HL-60 (cell line): ENCODE measurements at regions not wholly inside any gene's neighbourhood (a gene's known extent, or its start where the extent isn't known, plus 50 kb on each side); places are given as distances from the start of the nearest gene placed in this dataset.

Source experiments
- DNase-seq, 2 experiments: peaks; one replicate each; pipeline ENCODE4 v3.0.0-alpha.2; 2010 to 2020; ENCODE audit warnings: low read depth in 1 of 2, low spot score in 1 of 2
- H3K27ac ChIP-seq: fragments of 250-450 bp; sonication (Bioruptor Pico); replicated peaks from 2 replicates; pipeline ENCODE4 v1.5.1; 2020; ENCODE audit warnings: mild to moderate bottlenecking, moderate library complexity
- H3K27me3 ChIP-seq: fragments of 250-450 bp; sonication (Bioruptor Pico); 2 replicates; pipeline ENCODE4 v1.5.1; 2021; ENCODE audit warnings: mild to moderate bottlenecking, moderate library complexity; ENCODE audit not compliant: insufficient read depth, poor library complexity, severe bottlenecking
- H3K4me3 ChIP-seq: replicated peaks from 2 replicates; pipeline ENCODE4 v1.5.1; 2011; ENCODE audit warnings: mild to moderate bottlenecking, control low read depth, low read length; ENCODE audit not compliant: insufficient read depth
- GABPA ChIP-seq: IDR thresholded peaks from 2 replicates; pipeline ENCODE4 v1.6.1; 2012; ENCODE audit warnings: low read depth
- POLR2AphosphoS5 ChIP-seq: IDR thresholded peaks from 2 replicates; pipeline ENCODE4 v1.6.1; 2012; ENCODE audit warnings: low read depth
- SPI1 ChIP-seq: IDR thresholded peaks from 2 replicates; pipeline ENCODE4 v1.6.1; 2012; ENCODE audit warnings: low read depth, mild to moderate bottlenecking, borderline replicate concordance
- TF ChIP-seq, protein P1 (sequence below): IDR thresholded peaks from 2 replicates; pipeline ENCODE4 v1.6.1; 2012; ENCODE audit warnings: low read depth; ENCODE audit not compliant: insufficient replicate concordance
- TF ChIP-seq, protein P2 (sequence below): IDR thresholded peaks from one replicate; pipeline ENCODE4 v1.5.1; 2011; ENCODE audit warnings: low read length, control low read depth, inconsistent platforms; ENCODE audit not compliant: insufficient read depth

DNA sequence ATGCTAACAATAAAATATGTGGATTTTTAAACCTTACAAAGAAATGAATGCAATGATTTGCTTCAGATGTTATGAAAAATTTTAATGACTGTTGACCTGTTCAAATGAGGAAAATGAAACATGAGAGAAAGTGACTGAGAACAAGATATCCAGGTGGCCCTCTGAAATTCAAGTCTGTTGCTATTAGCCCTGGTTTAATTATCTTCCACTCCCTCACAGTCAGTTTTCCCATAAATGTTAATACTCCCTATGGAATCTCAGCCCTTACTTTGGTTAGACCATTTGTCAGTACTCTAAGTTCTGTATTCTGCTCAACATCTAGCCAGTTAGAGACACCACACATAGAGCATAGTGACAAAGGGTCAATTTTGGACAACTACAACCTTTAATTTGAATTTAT, 327.8 kb downstream of the PDGFC start:
- Histone ChIP-seq H3K27ac (no peak overlapping the region), H3K4me3 (no peak overlapping the region), H3K27me3 (no peaks in the 10 kb centered on the region)
- no peak for DNase-seq
- TF ChIP-seq GABPA (no peak), POLR2AphosphoS5 (no peak), SPI1 (no peak)
- TF ChIP-seq, protein P1, sequence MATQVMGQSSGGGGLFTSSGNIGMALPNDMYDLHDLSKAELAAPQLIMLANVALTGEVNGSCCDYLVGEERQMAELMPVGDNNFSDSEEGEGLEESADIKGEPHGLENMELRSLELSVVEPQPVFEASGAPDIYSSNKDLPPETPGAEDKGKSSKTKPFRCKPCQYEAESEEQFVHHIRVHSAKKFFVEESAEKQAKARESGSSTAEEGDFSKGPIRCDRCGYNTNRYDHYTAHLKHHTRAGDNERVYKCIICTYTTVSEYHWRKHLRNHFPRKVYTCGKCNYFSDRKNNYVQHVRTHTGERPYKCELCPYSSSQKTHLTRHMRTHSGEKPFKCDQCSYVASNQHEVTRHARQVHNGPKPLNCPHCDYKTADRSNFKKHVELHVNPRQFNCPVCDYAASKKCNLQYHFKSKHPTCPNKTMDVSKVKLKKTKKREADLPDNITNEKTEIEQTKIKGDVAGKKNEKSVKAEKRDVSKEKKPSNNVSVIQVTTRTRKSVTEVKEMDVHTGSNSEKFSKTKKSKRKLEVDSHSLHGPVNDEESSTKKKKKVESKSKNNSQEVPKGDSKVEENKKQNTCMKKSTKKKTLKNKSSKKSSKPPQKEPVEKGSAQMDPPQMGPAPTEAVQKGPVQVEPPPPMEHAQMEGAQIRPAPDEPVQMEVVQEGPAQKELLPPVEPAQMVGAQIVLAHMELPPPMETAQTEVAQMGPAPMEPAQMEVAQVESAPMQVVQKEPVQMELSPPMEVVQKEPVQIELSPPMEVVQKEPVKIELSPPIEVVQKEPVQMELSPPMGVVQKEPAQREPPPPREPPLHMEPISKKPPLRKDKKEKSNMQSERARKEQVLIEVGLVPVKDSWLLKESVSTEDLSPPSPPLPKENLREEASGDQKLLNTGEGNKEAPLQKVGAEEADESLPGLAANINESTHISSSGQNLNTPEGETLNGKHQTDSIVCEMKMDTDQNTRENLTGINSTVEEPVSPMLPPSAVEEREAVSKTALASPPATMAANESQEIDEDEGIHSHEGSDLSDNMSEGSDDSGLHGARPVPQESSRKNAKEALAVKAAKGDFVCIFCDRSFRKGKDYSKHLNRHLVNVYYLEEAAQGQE = no peak
- TF ChIP-seq, protein P2, sequence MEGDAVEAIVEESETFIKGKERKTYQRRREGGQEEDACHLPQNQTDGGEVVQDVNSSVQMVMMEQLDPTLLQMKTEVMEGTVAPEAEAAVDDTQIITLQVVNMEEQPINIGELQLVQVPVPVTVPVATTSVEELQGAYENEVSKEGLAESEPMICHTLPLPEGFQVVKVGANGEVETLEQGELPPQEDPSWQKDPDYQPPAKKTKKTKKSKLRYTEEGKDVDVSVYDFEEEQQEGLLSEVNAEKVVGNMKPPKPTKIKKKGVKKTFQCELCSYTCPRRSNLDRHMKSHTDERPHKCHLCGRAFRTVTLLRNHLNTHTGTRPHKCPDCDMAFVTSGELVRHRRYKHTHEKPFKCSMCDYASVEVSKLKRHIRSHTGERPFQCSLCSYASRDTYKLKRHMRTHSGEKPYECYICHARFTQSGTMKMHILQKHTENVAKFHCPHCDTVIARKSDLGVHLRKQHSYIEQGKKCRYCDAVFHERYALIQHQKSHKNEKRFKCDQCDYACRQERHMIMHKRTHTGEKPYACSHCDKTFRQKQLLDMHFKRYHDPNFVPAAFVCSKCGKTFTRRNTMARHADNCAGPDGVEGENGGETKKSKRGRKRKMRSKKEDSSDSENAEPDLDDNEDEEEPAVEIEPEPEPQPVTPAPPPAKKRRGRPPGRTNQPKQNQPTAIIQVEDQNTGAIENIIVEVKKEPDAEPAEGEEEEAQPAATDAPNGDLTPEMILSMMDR = no peak

DNA sequence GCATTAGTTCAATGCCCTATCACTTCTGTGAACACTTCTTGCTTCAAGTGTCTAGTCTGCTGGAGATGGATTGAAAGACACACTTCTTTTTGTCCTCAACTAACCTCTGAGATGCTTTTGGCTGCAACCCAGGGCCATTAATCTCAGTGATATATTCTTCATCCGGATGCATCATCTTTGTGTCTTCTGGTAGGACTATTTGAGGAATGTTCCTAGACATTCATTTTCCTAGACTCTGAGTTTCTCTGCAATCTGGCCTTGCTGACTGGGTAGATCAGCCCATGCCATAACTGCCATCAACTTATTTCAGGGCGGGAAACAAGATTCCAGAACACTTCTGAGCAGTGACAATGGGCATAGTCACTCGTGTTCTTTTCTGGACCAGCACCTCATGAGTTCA, 329.4 kb downstream of the PDGFC start:
- no peak overlapping the region for H3K4me3 ChIP-seq
- TF ChIP-seq, protein P2 = no peak
- TF ChIP-seq, protein P1 = no peak
- no peak for TF ChIP-seq SPI1
- H3K27ac ChIP-seq = no peak overlapping the region
- H3K27me3 ChIP-seq = no peaks in the 10 kb centered on the region
- no peak for DNase-seq

GRCh38 chr4:156638925-156639605, 332.5 kb downstream of the PDGFC start:
- no peak overlapping the region for H3K27ac ChIP-seq

More at GRCh38 chr4:156638925-156639605, 332.5 kb downstream of the PDGFC start:
- TF ChIP-seq GABPA (no peak), POLR2AphosphoS5 (no peak), SPI1 (no peak)
- TF ChIP-seq, protein P1 = no peak
- TF ChIP-seq, protein P2 = no peak
- Histone ChIP-seq H3K4me3 (no peak overlapping the region), H3K27me3 (no peaks in the 10 kb centered on the region)
- DNase-seq = no peak
